MM.1S (cell line): ENCODE measurements at regions not wholly inside any gene's neighbourhood (a gene's known extent, or its start where the extent isn't known, plus 50 kb on each side); places are given as distances from the start of the nearest gene placed in this dataset.
"Not testable (repeated sequence)": the region's sequence is repeated elsewhere in the genome, so short reads cannot be mapped to it uniquely, and the experiment has no call there.

Experiments
- DNase-seq: peaks from one replicate; pipeline ENCODE4 v3.0.0-alpha.2; 2015
- H2AFZ ChIP-seq: fragments of 300-600 bp; sonication (generic); 2 replicates; pipeline ENCODE4 v1.6.0; 2016; ENCODE audit warnings: antibody characterized with exemption, low read length
- H3F3A ChIP-seq: fragments of 300-600 bp; sonication (generic); 2 replicates; pipeline ENCODE4 v1.6.1; 2016; ENCODE audit warnings: mild to moderate bottlenecking, antibody characterized with exemption, low read length, moderate library complexity, mixed read lengths; ENCODE audit not compliant: insufficient read depth
- H3K27ac ChIP-seq: fragments of 300-600 bp; sonication (generic); 2 replicates; pipeline ENCODE4 v1.5.1; 2016; ENCODE audit warnings: mild to moderate bottlenecking, low read length
- H3K27me3 ChIP-seq: fragments of 300-600 bp; sonication (generic); replicated peaks from 2 replicates; pipeline ENCODE4 v1.6.0; 2016; ENCODE audit warnings: low read length; ENCODE audit not compliant: insufficient read depth
- H3K36me3 ChIP-seq: fragments of 300-600 bp; sonication (generic); replicated peaks from 2 replicates; pipeline ENCODE4 v1.6.1; 2016; ENCODE audit warnings: mild to moderate bottlenecking, low read length, mixed read lengths; ENCODE audit not compliant: insufficient read depth
- H3K4me1 ChIP-seq: fragments of 300-600 bp; sonication (generic); 2 replicates; pipeline ENCODE4 v1.6.1; 2016; ENCODE audit warnings: low read length, mixed read lengths
- H3K4me2 ChIP-seq: fragments of 300-600 bp; sonication (generic); 2 replicates; pipeline ENCODE4 v1.6.0; 2016; ENCODE audit warnings: low read depth, low read length
- H3K4me3 ChIP-seq: fragments of 300-600 bp; sonication (generic); 2 replicates; pipeline ENCODE4 v1.5.1; 2016; ENCODE audit warnings: low read length, mixed read lengths
- H3K79me2 ChIP-seq: fragments of 300-600 bp; sonication (generic); 2 replicates; pipeline ENCODE4 v1.6.1; 2016; ENCODE audit warnings: mixed run types, low read length, mixed read lengths
- H3K9ac ChIP-seq: fragments of 300-600 bp; sonication (generic); 2 replicates; pipeline ENCODE4 v1.6.1; 2016; ENCODE audit warnings: low read length, mixed read lengths
- H3K9me2 ChIP-seq: fragments of 300-600 bp; sonication (generic); replicated peaks from 2 replicates; pipeline ENCODE4 v1.6.1; 2016; ENCODE audit warnings: mild to moderate bottlenecking, low read length, mixed read lengths; ENCODE audit not compliant: insufficient read depth
- H3K9me3 ChIP-seq: fragments of 300-600 bp; sonication (generic); replicated peaks from 2 replicates; pipeline ENCODE4 v1.6.1; 2016; ENCODE audit warnings: mild to moderate bottlenecking, low read length, mixed read lengths; ENCODE audit not compliant: insufficient read depth
- H4K20me1 ChIP-seq: fragments of 300-600 bp; sonication (generic); 2 replicates; pipeline ENCODE4 v1.6.1; 2016; ENCODE audit warnings: mild to moderate bottlenecking, low read length, moderate library complexity, mixed read lengths; ENCODE audit not compliant: insufficient read depth
- EZH2 ChIP-seq: fragments of 300-600 bp; sonication (generic); optimal IDR thresholded peaks from 2 replicates; pipeline ENCODE3; 2017; ENCODE audit warnings: low read depth, mild to moderate bottlenecking, antibody characterized with exemption, low read length, mixed read lengths
- EZH2phosphoT487 ChIP-seq: fragments of 300-600 bp; sonication (generic); IDR thresholded peaks from 2 replicates; pipeline ENCODE4 v1.6.1; 2018; ENCODE audit warnings: antibody characterized with exemption, low read length
- TF ChIP-seq, protein P1 (sequence below): fragments of 300-600 bp; sonication (generic); IDR thresholded peaks from 2 replicates; pipeline ENCODE4 v1.5.1; 2016; ENCODE audit warnings: antibody characterized with exemption, low read length, mixed read lengths

DNA sequence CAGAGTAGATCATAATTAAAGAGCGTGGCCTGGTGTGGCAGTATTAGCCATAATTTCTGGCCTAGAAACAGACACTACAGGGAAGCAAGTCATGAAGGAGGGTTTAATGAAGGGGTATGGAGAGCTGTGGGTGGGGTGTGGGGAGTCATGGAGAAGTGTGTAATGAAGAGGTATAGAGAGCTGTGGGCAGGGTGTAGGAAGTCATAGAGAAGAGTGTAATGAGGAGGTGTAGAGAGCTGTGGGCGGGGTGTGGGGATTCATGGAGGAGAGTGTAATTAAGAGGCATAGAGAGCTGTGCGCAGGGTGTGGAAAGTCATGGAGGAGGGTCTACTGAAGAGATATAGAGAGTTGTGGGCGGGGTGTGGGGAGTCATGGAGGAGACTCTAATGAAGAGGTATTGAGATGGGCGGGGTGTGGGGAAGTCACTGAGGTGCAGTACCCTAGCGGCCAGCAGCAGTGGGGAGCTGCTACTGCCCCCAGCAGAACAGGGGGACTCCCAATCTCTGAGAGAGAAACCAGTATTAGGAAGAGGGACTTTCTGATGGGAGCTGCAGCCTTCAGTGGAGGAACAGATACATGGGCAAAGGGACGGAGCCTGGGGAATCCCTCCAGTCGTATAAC is 145.4 kb upstream of the FOXA2 start:
- Histone ChIP-seq H3K9me2 (no peaks in the 10 kb centered on the region), H3F3A (no peaks in the 10 kb centered on the region), H2AFZ (no peak overlapping the region), H3K4me3 (no peak overlapping the region), H3K9ac (no peak overlapping the region), H3K4me1 (no peaks in the 10 kb centered on the region), H3K27ac (no peak overlapping the region), H3K4me2 (no peak overlapping the region), H3K9me3 (no peaks in the 10 kb centered on the region), H4K20me1 (no peaks in the 10 kb centered on the region), H3K36me3 (no peaks in the 10 kb centered on the region), H3K27me3 (no peaks in the 10 kb centered on the region), H3K79me2 (no peaks in the 10 kb centered on the region)
- DNase-seq = no peak
- TF ChIP-seq EZH2phosphoT487 = no peak
- no peak for TF ChIP-seq EZH2
- TF ChIP-seq, protein P1, sequence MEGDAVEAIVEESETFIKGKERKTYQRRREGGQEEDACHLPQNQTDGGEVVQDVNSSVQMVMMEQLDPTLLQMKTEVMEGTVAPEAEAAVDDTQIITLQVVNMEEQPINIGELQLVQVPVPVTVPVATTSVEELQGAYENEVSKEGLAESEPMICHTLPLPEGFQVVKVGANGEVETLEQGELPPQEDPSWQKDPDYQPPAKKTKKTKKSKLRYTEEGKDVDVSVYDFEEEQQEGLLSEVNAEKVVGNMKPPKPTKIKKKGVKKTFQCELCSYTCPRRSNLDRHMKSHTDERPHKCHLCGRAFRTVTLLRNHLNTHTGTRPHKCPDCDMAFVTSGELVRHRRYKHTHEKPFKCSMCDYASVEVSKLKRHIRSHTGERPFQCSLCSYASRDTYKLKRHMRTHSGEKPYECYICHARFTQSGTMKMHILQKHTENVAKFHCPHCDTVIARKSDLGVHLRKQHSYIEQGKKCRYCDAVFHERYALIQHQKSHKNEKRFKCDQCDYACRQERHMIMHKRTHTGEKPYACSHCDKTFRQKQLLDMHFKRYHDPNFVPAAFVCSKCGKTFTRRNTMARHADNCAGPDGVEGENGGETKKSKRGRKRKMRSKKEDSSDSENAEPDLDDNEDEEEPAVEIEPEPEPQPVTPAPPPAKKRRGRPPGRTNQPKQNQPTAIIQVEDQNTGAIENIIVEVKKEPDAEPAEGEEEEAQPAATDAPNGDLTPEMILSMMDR = no peak

DNA sequence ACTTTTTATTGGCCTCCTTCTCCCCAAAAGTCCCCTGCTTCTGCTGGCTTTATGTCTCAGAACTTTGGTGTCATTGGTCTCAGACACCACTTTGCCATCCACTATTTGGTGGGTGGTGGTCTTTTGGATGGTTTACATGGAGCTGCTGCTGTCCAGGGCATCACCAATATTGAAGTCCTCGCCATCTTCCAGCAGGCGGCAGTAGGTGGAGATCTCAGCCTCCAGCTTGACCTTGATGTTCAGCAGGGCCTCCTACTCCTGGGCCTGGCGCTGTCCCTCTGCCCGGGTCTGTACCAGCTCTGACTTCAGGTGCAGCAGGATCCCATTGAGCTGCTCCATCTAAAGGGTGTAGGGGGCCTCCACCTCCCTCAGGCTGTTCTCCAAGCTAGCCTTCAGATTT is 148.4 kb upstream of the FOXA2 start:
- Histone ChIP-seq H3K4me3 (no peak overlapping the region), H3F3A (no peaks in the 10 kb centered on the region), H3K4me2 (no peak overlapping the region), H3K27me3 (no peaks in the 10 kb centered on the region), H3K36me3 (no peaks in the 10 kb centered on the region), H3K79me2 (no peaks in the 10 kb centered on the region), H3K9me3 (no peaks in the 10 kb centered on the region), H3K27ac (no peak overlapping the region), H4K20me1 (no peaks in the 10 kb centered on the region), H2AFZ (no peak overlapping the region), H3K9me2 (no peaks in the 10 kb centered on the region), H3K9ac (no peak overlapping the region), H3K4me1 (no peaks in the 10 kb centered on the region)
- TF ChIP-seq, protein P1 = no peak
- no peak for DNase-seq

DNA sequence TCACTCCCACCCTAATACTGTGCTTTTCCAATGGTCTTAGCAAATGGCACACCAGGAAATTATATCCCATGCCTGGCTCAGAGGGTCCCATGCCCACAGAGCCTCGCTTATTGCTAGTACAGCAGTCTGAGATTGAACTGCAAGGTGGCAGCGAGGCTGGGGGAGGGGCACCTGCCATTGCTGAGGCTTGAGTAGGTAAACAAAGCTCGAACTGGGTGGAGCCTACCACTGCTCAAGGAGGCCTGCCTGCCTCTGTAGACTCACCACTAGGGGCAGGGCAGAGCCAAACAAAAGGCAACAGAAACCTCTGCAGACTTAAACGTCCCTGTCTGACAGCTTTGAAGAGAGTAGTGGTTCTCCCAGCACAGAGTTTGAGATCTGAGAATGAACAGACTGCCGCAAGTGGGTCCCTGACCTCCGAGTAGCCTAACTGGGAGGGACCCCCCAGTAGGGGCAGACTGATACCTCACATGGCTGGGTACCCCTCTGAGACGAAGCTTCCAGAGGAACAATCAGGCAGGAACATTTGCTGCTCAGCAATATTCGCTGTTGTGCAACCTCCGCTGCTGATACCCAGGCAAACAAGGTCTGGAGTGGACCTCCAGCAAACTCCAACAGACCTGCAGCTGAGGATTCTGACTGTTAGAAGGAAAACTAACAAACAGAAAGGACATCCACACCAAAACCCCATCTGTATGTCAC is 150.7 kb upstream of the FOXA2 start:
- H3K4me2 ChIP-seq = not testable (repeated sequence)
- peak; percentile 41 for DNase-seq

More for the DNA sequence above, 150.7 kb upstream of the FOXA2 start:
- not testable (repeated sequence) for H3K9ac ChIP-seq, H3K27me3 ChIP-seq, H3K4me3 ChIP-seq, H3K9me3 ChIP-seq, H3F3A ChIP-seq, H3K79me2 ChIP-seq, H3K27ac ChIP-seq, H3K36me3 ChIP-seq, H3K4me1 ChIP-seq, H2AFZ ChIP-seq, H4K20me1 ChIP-seq, H3K9me2 ChIP-seq
- TF ChIP-seq, protein P1 = peak; percentile 24; the same call in 1 of the 2 replicates
